ENCODE measurements at regions not wholly inside any gene's neighbourhood (a gene's known extent, or its start where the extent isn't known, plus 50 kb on each side); places are given as distances from the start of the nearest gene placed in this dataset.
"Not testable (repeated sequence)": the region's sequence is repeated elsewhere in the genome, so short reads cannot be mapped to it uniquely, and the experiment has no call there.

DNA sequence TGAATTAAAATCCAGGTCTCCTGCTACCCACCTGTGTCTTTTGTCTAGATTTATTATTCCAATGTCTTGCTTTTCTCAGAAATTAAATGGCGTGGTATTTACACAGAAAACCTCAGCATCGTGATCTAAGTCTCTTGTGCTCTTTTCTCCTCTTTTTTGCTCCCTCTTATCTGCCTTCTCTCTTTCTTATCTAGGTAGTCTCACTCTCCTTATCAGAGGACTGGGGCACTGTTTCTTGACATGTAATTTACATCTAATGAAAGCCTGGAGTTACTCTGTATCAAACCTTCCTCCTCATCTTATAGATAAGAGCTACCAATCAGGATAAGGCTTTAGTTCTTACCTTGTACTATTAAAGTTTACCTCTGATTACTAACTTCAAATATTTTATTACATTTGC lies 933.8 kb downstream of the TLE1 start:
- DNase-seq (ENCODE audit: low spot score): no peak

DNA sequence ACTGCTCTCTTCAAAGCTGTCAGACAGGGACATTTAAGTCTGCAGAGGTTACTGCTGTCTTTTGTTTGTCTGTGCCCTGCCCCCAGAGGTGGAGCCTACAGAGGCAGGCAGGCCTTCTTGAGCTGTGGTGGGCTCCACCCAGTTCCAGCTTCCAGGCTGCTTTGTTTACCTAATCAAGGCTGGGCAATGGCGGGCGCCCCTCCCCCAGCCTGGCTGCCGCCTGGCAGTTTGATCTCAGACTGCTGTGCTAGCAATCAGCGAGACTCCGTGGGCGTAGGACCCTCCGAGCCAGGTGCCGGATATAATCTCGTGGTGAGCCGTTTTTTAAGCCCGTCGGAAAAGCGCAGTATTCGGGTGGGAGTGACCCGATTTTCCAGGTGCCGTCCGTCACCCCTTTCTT lies 942.3 kb downstream of the TLE1 start:
- not testable (repeated sequence) for DNase-seq (ENCODE audit: low spot score)

DNA sequence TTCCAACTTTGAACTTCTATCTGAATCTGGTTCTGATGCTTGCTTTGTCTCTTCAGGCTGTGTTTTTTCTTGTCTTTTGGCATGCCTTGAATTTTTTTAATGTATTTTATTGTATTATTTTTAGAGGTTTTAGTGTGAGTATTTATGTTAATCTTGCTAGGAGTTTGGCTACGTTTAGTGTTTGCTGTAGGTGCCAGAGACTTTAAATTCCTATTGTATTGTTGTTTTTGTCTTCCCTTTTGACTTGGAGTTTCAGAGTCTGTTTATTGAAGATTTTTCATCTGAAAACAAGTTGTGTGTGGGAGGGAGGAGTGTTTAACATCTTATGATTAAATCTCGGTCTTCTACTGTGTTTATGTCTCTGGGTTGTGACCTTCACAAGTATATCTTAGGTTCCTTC lies 956.8 kb downstream of the TLE1 start:
- DNase-seq (ENCODE audit: low spot score): no peak

DNA sequence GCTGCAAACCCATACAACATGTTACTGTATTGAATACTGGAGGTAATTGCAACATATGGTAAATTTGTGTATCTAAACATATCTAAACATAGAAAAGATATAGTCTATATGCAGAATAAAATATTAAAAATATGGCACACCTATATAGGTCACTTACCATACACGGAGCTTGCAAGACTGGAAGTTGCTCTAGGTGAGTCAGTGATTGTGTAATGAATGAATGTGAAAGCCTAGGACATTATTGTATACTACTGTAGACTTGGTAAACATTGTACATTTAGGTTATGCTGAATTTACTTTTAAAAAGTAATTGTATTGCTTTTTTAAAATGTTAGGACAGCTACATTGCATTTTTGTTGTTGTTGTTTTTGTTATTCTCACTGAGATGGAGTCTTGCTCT lies 968.8 kb downstream of the TLE1 start:
- no peak for DNase-seq (ENCODE audit: low spot score)

DNA sequence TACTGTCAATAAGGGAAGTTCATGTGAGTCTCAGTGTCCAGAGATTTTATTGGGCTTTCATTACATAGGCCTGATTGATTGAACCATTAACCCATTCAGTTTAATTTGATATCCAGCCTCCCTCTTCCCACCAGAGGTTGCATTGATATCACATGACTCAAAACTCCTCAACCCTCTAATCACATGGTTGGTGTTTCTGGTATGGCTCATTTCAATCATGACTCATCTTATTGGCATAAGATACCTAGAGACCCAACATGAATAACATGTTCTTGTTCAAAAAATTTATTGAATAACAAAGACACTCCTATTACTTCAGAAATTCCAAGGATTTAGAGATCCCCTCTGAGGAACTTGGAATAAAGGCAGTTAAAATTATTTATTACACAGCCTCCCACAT lies 982.2 kb downstream of the TLE1 start:
- no peak for DNase-seq (ENCODE audit: low spot score)

GRCh38 chr9:80701061-80701460 lies 988.3 kb downstream of the TLE1 start:
- no peak for DNase-seq (ENCODE audit: low spot score)

GRCh38 chr9:80699511-80699998 lies 989.8 kb downstream of the TLE1 start:
- no peak for DNase-seq (ENCODE audit: low spot score)

DNA sequence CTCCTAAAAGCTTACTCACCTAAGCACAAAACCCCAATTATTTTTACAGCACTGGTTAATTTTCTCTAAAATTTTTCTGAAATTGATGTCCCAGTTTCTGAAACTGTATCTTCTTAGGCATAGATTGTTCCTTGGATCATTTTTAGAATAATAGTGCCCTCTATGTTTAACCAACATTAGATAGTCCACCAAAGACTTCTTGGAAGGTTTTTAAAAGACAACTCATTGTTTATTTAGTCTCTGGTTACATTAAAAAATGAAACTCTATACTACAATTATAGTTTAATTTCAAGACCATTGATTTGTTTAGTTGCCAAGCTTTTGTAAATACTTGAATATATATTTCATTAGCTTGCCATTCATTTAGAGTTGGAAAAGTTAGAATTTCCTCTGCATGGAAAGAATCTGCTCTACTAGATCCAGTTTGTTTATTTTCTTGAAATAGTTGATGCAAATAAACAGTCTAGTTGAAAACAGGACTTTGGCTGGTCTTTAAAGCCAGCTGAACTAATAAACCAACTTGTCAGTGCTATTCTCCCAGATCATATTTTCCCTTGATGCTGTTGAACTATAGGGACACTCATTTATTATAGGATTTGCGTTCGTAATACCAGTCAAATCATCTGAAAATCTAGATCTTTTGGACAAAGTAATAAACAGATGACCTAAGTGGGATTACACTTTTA lies 990.5 kb downstream of the TLE1 start:
- DNase-seq (ENCODE audit: low spot score): no peak

DNA sequence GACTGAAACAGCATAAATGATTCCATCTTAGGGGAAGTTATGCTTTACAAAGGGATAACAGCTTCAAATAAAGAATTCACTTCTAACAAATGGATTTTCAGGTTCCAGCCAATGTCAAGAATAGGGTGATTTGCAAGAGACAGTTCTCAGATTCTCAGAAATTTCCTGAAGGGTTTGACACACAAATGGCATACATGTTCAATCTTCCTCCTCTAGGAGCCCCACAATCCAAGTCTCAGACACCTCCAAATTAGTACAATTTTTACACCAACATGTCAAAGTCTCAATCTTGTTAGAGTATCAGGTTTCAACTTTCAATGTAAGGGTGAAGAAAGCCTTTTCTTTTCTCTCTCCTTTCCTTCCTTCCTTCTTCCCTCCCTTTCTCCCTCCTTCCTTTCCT lies 996.6 kb downstream of the TLE1 start:
- DNase-seq (ENCODE audit: low spot score): no peak

DNA sequence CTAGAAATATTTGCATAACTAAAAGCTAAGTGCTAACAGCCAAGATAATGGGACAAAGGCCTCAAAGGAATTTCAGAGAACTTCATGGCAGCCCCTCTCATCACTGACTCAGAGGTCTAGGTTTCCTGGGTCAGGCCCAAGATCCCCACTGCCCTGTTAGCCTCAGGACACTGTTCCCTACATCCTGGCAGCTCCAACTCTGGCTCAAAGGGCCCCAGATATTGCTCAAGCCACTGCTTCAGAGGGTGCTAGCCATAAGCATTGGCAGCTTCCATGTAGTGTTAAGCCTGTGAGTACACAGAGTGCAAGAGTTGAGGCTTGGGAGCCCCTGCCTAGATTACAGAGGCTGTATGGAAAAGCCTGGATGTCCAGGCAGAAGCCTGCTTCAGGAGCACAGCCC lies 998.1 kb downstream of the TLE1 start:
- DNase-seq (ENCODE audit: low spot score): no peak

DNA sequence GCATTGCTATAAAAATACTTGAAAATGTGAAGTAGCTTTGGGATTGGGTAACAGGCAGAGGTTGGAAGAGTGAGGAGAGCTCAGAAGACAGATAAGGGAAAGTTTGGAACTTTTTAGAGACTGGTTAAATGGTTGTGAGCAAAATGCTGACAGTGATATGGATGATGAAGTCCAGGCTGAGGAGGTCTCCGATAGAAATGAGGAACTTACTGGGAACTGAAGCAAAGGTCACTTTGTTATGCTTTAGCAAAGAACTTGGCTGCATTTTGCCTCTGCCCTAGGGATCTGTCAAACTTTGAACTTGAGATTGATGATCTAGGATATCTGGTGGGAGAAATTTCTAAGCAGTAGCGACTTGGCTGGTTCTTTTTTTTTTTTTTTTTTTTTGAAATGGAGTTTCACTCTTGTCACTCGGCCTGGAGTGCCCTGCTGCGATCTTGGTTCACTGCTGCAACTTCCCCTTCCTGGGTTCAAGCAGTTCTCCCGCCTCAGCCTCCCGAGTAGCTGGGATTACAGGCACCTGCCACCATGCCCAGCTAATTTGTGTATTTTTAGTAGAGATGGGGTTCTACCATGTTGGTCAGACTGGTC lies 998.9 kb downstream of the TLE1 start:
- no peak for DNase-seq (ENCODE audit: low spot score)

DNA sequence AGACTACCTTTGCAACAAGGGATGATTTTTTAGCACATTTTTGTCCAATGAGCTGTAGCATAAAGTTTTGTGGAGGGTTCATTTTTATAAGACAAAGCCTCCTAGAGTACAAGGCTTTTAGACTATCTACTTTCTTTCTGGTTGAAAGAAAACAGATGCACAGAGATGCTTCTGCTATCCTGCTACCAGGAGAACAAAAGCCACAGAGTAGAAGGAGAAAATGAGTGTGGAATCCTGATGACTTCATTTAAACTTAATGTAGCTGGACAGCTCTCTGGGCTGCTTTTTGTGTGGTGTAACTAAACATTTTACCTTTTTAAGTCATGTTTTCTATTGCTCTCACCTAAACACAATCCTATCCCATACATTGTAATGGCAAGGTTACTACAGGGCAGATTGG lies 1009.4 kb downstream of the TLE1 start:
- no peak for DNase-seq (ENCODE audit: low spot score)

GRCh38 chr9:80678906-80679305 lies 1010.4 kb downstream of the TLE1 start:
- no peak for DNase-seq (ENCODE audit: low spot score)

GRCh38 chr9:80673496-80673895 lies 1015.9 kb downstream of the TLE1 start:
- no peak for DNase-seq (ENCODE audit: low spot score)

- DNase-seq (ENCODE audit: low spot score): no peak
Measured at GRCh38 chr9:80665479-80665878, 1023.9 kb downstream of the TLE1 start.

DNA sequence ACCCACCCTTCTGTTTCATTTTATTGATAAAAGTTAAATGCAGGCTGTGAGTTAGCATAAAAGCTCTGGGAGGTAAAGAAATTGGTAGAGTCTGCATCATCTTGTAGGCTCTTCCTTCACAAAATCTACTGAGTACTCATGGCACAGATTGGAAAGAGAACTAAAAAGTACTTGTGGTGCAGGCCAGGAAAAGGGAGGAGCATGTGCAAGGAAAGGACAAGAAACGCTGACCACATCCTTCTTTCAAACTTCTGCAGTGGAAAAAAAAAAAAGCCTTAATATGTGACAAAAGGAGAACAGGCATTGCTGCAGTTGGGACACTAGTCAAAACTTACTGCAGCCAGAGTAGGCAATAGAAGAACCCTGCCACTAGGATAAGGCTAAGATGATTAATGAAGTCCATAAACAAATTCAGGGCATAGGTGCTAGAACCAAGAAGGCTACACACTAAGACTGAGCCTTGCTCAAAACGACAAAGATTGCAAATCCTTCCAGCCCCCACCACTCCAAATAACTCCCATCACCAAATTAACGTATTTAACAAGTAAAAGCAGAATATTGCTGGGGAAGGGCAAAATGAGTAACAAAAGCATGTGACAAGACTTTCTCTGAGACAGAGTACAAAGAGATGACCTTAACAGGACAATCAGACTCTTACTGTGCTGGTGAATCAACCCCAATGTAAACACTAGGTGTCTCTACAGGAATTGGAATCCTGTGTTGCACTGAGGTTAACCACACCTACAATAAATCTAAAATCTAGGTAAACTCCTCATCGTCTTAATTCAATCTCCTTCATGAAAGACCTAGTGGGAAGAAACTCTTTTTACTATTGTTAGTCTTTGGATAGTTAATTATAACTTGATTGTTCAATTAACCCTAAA lies 1024.8 kb downstream of the TLE1 start:
- peak; percentile 34 for DNase-seq (ENCODE audit: low spot score)

GRCh38 chr9:80659751-80660150 lies 1029.6 kb downstream of the TLE1 start:
- DNase-seq (ENCODE audit: low spot score): not testable (repeated sequence)

- DNase-seq (ENCODE audit: low spot score): peak; percentile 45
Measured at GRCh38 chr9:80651044-80651443, 1038.3 kb downstream of the TLE1 start.

GRCh38 chr9:80649496-80649895 lies 1039.9 kb downstream of the TLE1 start:
- no peak for DNase-seq (ENCODE audit: low spot score)

DNA sequence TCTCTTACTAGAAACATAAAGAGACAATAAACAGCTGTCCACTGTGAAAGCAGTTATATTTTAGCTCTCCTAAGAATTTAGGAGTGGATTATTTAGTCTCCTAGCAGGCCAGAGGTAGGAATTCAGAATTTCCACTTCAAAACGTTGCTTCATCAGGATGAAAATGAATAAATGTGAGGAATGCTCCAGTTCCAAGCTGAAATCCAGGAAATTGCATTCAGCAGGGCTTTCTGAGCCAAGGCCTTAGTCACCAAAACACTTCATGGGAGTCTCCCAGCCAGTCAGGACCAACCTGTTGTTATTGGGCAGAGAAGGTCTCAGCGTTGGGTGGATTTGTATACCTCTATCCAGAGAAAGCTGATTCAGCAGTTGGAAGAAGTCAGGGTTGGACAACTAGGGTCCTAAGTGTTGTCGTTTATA lies 1040.3 kb downstream of the TLE1 start:
- DNase-seq (ENCODE audit: low spot score): peak; percentile 19

GRCh38 chr9:80648336-80648735 lies 1041.0 kb downstream of the TLE1 start:
- no peak for DNase-seq (ENCODE audit: low spot score)

DNA sequence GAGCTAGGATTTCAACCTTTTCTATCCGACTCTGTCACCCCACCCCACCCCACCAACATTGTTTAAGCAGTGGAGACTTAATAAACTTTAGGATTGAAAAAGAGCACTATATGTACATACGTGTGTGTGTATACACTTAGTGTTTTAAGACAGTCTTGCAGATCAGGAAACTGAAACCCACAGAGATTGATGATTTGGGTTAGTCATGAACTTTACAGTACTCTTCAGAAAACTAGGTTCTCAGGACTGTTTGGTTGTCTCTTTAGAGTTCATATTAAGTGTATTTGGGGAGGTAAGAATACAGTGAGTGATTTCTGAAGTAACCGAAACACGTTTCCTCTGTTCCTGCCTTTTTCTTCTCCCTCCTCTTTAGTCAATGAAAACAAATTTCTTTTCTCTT lies 1043.1 kb downstream of the TLE1 start:
- DNase-seq (ENCODE audit: low spot score): no peak

DNA sequence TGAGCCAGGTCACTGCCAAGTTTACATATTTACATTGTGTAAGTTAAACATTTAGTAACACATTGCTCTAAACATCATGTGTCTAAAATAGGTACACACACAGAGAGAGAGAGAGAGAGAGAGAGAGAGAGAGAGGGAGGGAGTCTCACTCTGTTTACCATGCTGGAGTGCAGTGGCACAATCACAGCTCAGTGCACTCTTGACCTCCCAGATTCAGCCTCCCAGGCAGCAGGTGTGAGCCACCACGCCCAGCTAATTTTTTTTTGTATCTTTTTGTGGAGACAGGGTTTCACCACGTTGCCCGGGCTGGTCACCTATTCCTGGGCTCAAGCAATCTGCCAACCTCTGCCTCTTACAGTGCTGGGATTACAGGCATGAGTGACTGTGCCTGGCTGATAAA lies 1045.3 kb downstream of the TLE1 start:
- no peak for DNase-seq (ENCODE audit: low spot score)

Measured in Ammon's horn (tissue), 1 donor.